H1 (cell line): ENCODE measurements at regions not wholly inside any gene's neighbourhood (a gene's known extent, or its start where the extent isn't known, plus 50 kb on each side); places are given as distances from the start of the nearest gene placed in this dataset.

Experiments
- CTCF ChIA-PET: fragments of 300-600 bp; sonication (Branson Sonifier 250); formaldehyde crosslinking; loops from one replicate; lab custom pipeline; 2021; ENCODE audit not compliant: partially characterized antibody; lab: Charles Lee
- POLR2A ChIA-PET: fragments of 300-600 bp; sonication (Branson Sonifier 250); formaldehyde crosslinking; loops from one replicate; lab custom pipeline; 2021; ENCODE audit warnings: inconsistent platforms; ENCODE audit not compliant: partially characterized antibody; lab: Charles Lee
- DNase-seq, 2 experiments: peaks; one replicate each; pipeline versions ENCODE4 v3.0.0 to v3.0.0-alpha.2; 2010 to 2022; ENCODE audit warnings: low spot score in 2 of 2, low read depth in 1 of 2, mixed read lengths in 1 of 2
- FAIRE-seq: peaks from 2 replicates; lab custom pipeline; 2011; peaks lifted over from hg19 to GRCh38; lab: Jason Lieb, UNC
- H2AFZ ChIP-seq: 2 replicates; pipeline ENCODE4 v1.8.1; 2012; ENCODE audit warnings: low read length, inconsistent platforms
- H2AK5ac ChIP-seq: 2 replicates; pipeline ENCODE4 v1.6.1; 2013; ENCODE audit warnings: low read depth, low read length
- H2BK120ac ChIP-seq: replicated peaks from 2 replicates; pipeline ENCODE3; 2013; ENCODE audit warnings: low read depth, low read length, inconsistent platforms
- H2BK12ac ChIP-seq: 2 replicates; pipeline ENCODE4 v1.6.1; 2013; ENCODE audit warnings: low read depth, low read length
- H2BK15ac ChIP-seq: 2 replicates; pipeline ENCODE4 v1.6.1; 2013; ENCODE audit warnings: low read length
- H2BK20ac ChIP-seq: 2 replicates; pipeline ENCODE4 v1.6.1; 2013; ENCODE audit warnings: low read length
- H2BK5ac ChIP-seq: 2 replicates; pipeline ENCODE4 v1.6.1; 2013; ENCODE audit warnings: low read depth, low read length
- H3K14ac ChIP-seq: 2 replicates; pipeline ENCODE4 v1.6.1; 2013; ENCODE audit warnings: inconsistent platforms; ENCODE audit not compliant: insufficient read length
- H3K18ac ChIP-seq: 2 replicates; pipeline ENCODE4 v1.6.1; 2013; ENCODE audit warnings: low read length; ENCODE audit errors: extremely low read depth
- H3K23ac ChIP-seq: 2 replicates; pipeline ENCODE4 v1.6.1; 2013; ENCODE audit warnings: inconsistent platforms; ENCODE audit not compliant: insufficient read length
- H3K23me2 ChIP-seq: 2 replicates; pipeline ENCODE4 v1.6.1; 2013; ENCODE audit warnings: low read depth, low read length
- H3K27ac ChIP-seq: 2 replicates; pipeline ENCODE4 v1.6.1; 2011; ENCODE audit warnings: low read depth, low read length, inconsistent platforms
- H3K27me3 ChIP-seq, 4 experiments: replicated peaks in 1 of 4; 1 replicate in 1 of 4; 2 replicates in 3 of 4; pipeline versions ENCODE4 v1.6.1 to v1.8.1; 2011 to 2013; ENCODE audit warnings: low read length in 3 of 4, mild to moderate bottlenecking in 3 of 4, inconsistent platforms in 2 of 4, mixed read lengths in 2 of 4, moderate library complexity in 1 of 4; ENCODE audit not compliant: control insufficient read depth in 3 of 4, insufficient read depth in 3 of 4; ENCODE audit errors: extremely low read depth in 1 of 4
- H3K36me3 ChIP-seq, 4 experiments: 2 replicates each; pipeline versions ENCODE4 v1.6.1 to v1.8.1; 2011 to 2013; ENCODE audit warnings: mild to moderate bottlenecking in 4 of 4, low read length in 3 of 4, moderate library complexity in 2 of 4, control low read depth in 1 of 4, inconsistent platforms in 1 of 4; ENCODE audit not compliant: insufficient read depth in 4 of 4, control insufficient read depth in 2 of 4
- H3K4ac ChIP-seq: replicated peaks from 2 replicates; pipeline ENCODE3; 2013; ENCODE audit warnings: low read length, low read depth, mixed read lengths, inconsistent platforms; ENCODE audit not compliant: insufficient read length
- H3K4me1 ChIP-seq, 4 experiments: replicated peaks in 1 of 4; 1 replicate in 1 of 4; 2 replicates in 3 of 4; pipeline versions ENCODE4 v1.6.1 to v1.8.1; 2011 to 2013; ENCODE audit warnings: low read length in 3 of 4, inconsistent platforms in 2 of 4, mixed read lengths in 1 of 4; ENCODE audit not compliant: insufficient read depth in 4 of 4, control insufficient read depth in 3 of 4
- H3K4me2 ChIP-seq, 2 experiments: 2 replicates each; pipeline versions ENCODE4 v1.6.1 to v1.8.1; 2011 to 2013; ENCODE audit warnings: low read depth in 2 of 2, low read length in 2 of 2, control low read depth in 1 of 2, inconsistent platforms in 1 of 2, mild to moderate bottlenecking in 1 of 2; ENCODE audit not compliant: insufficient read depth in 1 of 2
- H3K4me3 ChIP-seq, 4 experiments: fragments of 200-600, 300-600 bp in 1 of 4; sonication (generic), shearing (Covaris generic), sonication (Bioruptor Twin) in 1 of 4; 2 replicates each; pipeline versions ENCODE4 v1.5.1 to v1.8.1; 2011 to 2016; ENCODE audit warnings: low read length in 4 of 4, low read depth in 3 of 4, control low read depth in 2 of 4, inconsistent platforms in 2 of 4, mild to moderate bottlenecking in 2 of 4, mixed read lengths in 1 of 4, moderate library complexity in 1 of 4; ENCODE audit not compliant: insufficient read depth in 2 of 4; ENCODE audit errors: extremely low read depth in 1 of 4
- H3K56ac ChIP-seq: replicated peaks from 2 replicates; pipeline ENCODE3; 2013; ENCODE audit warnings: low read depth, mild to moderate bottlenecking, mixed read lengths, low read length, inconsistent platforms; ENCODE audit not compliant: insufficient read length
- H3K79me1 ChIP-seq: 2 replicates; pipeline ENCODE4 v1.6.1; 2013; ENCODE audit warnings: low read depth, low read length, control low read depth
- H3K79me2 ChIP-seq, 2 experiments: 2 replicates each; pipeline versions ENCODE4 v1.6.1 to v1.8.1; 2012 to 2013; ENCODE audit warnings: low read length in 2 of 2, mild to moderate bottlenecking in 2 of 2, inconsistent platforms in 1 of 2; ENCODE audit not compliant: insufficient read depth in 2 of 2, control insufficient read depth in 1 of 2
- H3K9ac ChIP-seq, 4 experiments: replicated peaks in 1 of 4; 1 replicate in 1 of 4; 2 replicates in 3 of 4; pipeline versions ENCODE4 v1.6.1 to v1.8.1; 2011 to 2013; ENCODE audit warnings: low read depth in 3 of 4, low read length in 3 of 4, control low read depth in 2 of 4, mild to moderate bottlenecking in 2 of 4, moderate library complexity in 2 of 4, inconsistent platforms in 1 of 4; ENCODE audit errors: extremely low read depth in 1 of 4
- H3K9me3 ChIP-seq, 2 experiments: 2 replicates each; pipeline versions ENCODE4 v1.6.1 to v1.8.1; 2012 to 2013; ENCODE audit warnings: mild to moderate bottlenecking in 2 of 2, moderate library complexity in 2 of 2, control low read depth in 1 of 2, inconsistent platforms in 1 of 2, low read depth in 1 of 2, low read length in 1 of 2, mixed read lengths in 1 of 2; ENCODE audit not compliant: insufficient read depth in 2 of 2
- H4K20me1 ChIP-seq, 2 experiments: replicated peaks in 1 of 2; 2 replicates each; pipeline versions ENCODE3 to v1.8.1; 2011 to 2013; ENCODE audit warnings: inconsistent platforms in 2 of 2, low read length in 2 of 2, mild to moderate bottlenecking in 1 of 2; ENCODE audit not compliant: insufficient read depth in 2 of 2, control insufficient read depth in 1 of 2
- H4K5ac ChIP-seq: 2 replicates; pipeline ENCODE4 v1.6.1; 2013; ENCODE audit warnings: low read length, low read depth, mixed read lengths, inconsistent platforms; ENCODE audit not compliant: insufficient read length
- H4K8ac ChIP-seq: 2 replicates; pipeline ENCODE4 v1.8.0; 2013; ENCODE audit warnings: mild to moderate bottlenecking, moderate library complexity, low read length, inconsistent platforms; ENCODE audit not compliant: insufficient read depth; ENCODE audit errors: extremely low read depth
- H4K91ac ChIP-seq: replicated peaks from 2 replicates; pipeline ENCODE3; 2013; ENCODE audit warnings: low read length, mixed read lengths, inconsistent platforms; ENCODE audit not compliant: insufficient read length
- NRF1 ChIP-seq: IDR thresholded peaks from 2 replicates; pipeline ENCODE4 v1.6.1; 2011; ENCODE audit warnings: mild to moderate bottlenecking, low read depth, low read length, improper control_type of control experiment
- WGBS, 2 experiments: shearing (Covaris generic) in 1 of 2; methylation state at CpG; one replicate each; pipeline versions ENCODE4 v1.1.6 to v1.1.7; 2013 to 2015; ENCODE audit warnings: low lambda C conversion rate in 2 of 2, mixed read lengths in 2 of 2, inconsistent platforms in 1 of 2, low coverage in 1 of 2, missing lambda C conversion rate in 1 of 2; ENCODE audit not compliant: insufficient replicate concordance in 2 of 2, insufficient coverage in 1 of 2, insufficient read length in 1 of 2; ENCODE audit errors: extremely low coverage in 1 of 2, missing lambda C conversion rate in 1 of 2; 5-methylcytosine and 5-hydroxymethylcytosine counted together

DNA sequence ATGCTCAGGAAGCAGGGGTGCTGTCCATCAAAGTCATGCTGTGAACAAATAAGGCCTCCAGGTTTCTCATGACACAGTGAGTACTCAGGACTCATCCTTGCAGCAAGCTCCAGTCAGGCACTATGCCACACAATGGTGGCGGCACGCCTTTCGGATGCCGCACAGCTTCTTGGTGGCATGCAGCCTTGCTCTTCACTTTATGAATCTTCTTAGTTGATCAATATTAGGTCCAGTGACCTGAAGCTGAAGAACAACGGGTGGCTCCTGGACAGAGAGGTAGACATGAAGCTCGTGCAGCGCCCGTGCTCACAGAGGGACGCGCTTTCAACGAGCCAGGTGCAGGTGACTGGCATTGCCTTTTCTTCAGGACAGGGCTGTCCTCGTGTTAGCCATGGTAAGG, 653.0 kb upstream of the MGMT start:
- FAIRE-seq = no peak
- POLR2A ChIA-PET = no interaction called here
- Histone ChIP-seq H2BK15ac (no peak overlapping the region), H3K23ac (no peak overlapping the region), H3K14ac (no peak overlapping the region), H3K9me3 (no peaks in the 10 kb centered on the region), H4K8ac (no peak overlapping the region), H3K4ac (no peak overlapping the region), H3K79me2 (no peaks in the 10 kb centered on the region), H3K9ac (no peak overlapping the region), H3K27ac (no peak overlapping the region), H2BK20ac (no peak overlapping the region), H3K79me1 (no peaks in the 10 kb centered on the region), H3K27me3 (no peaks in the 10 kb centered on the region), H3K18ac (no peak overlapping the region), H3K4me3 (no peak overlapping the region; a peak in 1 of 8 replicates), H3K23me2 (peaks cover 7% of the 10 kb centered on the region; the same call in 1 of the 2 replicates), H2AK5ac (no peak overlapping the region; the same call in 1 of the 2 replicates)
- no peak for DNase-seq
- CTCF ChIA-PET = interaction anchor here (0.6 to 2.1 kb wide), 4 partner anchors 9 to 730 kb away, joined by 3 to 8 read pairs (median 4); no protein-coding TSS in a partner anchor
- 89% methylated on average over 12 of the region's 12 CpGs; no CpG with 5 or more reads in 1 of the 2 experiments for WGBS, 2 experiments
- TF ChIP-seq NRF1 = no peak
- TF ChIP-seq, all 59 proteins: peak for 0
- Histone ChIP-seq H2BK12ac (no peak overlapping the region), H2BK5ac (0 out of 2 replicates have a peak overlapping the region, but pooled peaks have one; percentile 12), H3K4me1 (no peaks in the 10 kb centered on the region), H2AFZ (no peak overlapping the region), H2BK120ac (no peak overlapping the region), H3K56ac (no peak overlapping the region), H4K20me1 (no peaks in the 10 kb centered on the region), H3K36me3 (no peaks in the 10 kb centered on the region), H3K4me2 (no peak overlapping the region), H4K5ac (no peak overlapping the region), H4K91ac (no peak overlapping the region)
